SU-DHL-6 (cell line): ENCODE measurements at regions not wholly inside any gene's neighbourhood (a gene's known extent, or its start where the extent isn't known, plus 50 kb on each side); places are given as distances from the start of the nearest gene placed in this dataset.

Source experiments
- H2AFZ ChIP-seq: fragments of 200-600 bp; sonication (generic); 2 replicates; pipeline ENCODE4 v1.6.1; 2014; ENCODE audit warnings: low read depth, mild to moderate bottlenecking, moderate library complexity, mixed read lengths, antibody characterized with exemption, low read length; ENCODE audit not compliant: severe bottlenecking
- H3F3A ChIP-seq: fragments of 200-600 bp; shearing (Covaris generic); 2 replicates; pipeline ENCODE4 v1.6.0; 2016; ENCODE audit warnings: antibody characterized with exemption, mild to moderate bottlenecking; ENCODE audit not compliant: insufficient read depth
- H3K27ac ChIP-seq: fragments of 200-600 bp; sonication (generic); 2 replicates; pipeline ENCODE4 v1.5.1; 2016; ENCODE audit warnings: low read depth, mild to moderate bottlenecking, low read length, moderate library complexity, mixed read lengths
- H3K27me3 ChIP-seq: fragments of 200-600 bp; sonication (generic), shearing (Covaris generic); 2 replicates; pipeline ENCODE4 v1.6.0; 2014; ENCODE audit warnings: mild to moderate bottlenecking, low read length
- H3K36me3 ChIP-seq: fragments of 200-600 bp; sonication (generic); 2 replicates; pipeline ENCODE4 v1.6.1; 2014; ENCODE audit warnings: mild to moderate bottlenecking, low read length, mixed read lengths
- H3K4me2 ChIP-seq: fragments of 300-600, 200-600 bp; shearing (Covaris generic), sonication (generic); 2 replicates; pipeline ENCODE4 v1.6.0; 2014; ENCODE audit warnings: low read length, low read depth, mild to moderate bottlenecking; ENCODE audit not compliant: poor library complexity, severe bottlenecking
- H3K4me3 ChIP-seq: fragments of 200-600 bp; sonication (generic); 2 replicates; pipeline ENCODE4 v1.5.1; 2014; ENCODE audit warnings: antibody characterized with exemption, low read length, mild to moderate bottlenecking, mixed read lengths; ENCODE audit not compliant: insufficient read depth, poor library complexity, severe bottlenecking
- H3K79me2 ChIP-seq: fragments of 200-600 bp; sonication (generic); 2 replicates; pipeline ENCODE4 v1.6.1; 2014; ENCODE audit warnings: mild to moderate bottlenecking, low read length, moderate library complexity; ENCODE audit not compliant: insufficient read depth
- H3K9ac ChIP-seq: fragments of 200-600 bp; sonication (generic); 2 replicates; pipeline ENCODE4 v1.7.0; 2014; ENCODE audit warnings: mild to moderate bottlenecking, low read length
- H3K9me2 ChIP-seq: fragments of 200-600 bp; sonication (generic); replicated peaks from 2 replicates; pipeline ENCODE4 v1.6.1; 2014; ENCODE audit warnings: low read length; ENCODE audit not compliant: insufficient read depth
- H3K9me3 ChIP-seq: fragments of 200-600 bp; sonication (generic); 2 replicates; pipeline ENCODE4 v1.6.1; 2014; ENCODE audit warnings: low read length, mixed read lengths; ENCODE audit not compliant: insufficient read depth
- H4K20me1 ChIP-seq: fragments of 200-600 bp; sonication (generic); 2 replicates; pipeline ENCODE4 v1.6.1; 2014; ENCODE audit warnings: low read depth, mild to moderate bottlenecking, antibody characterized with exemption, low read length, moderate library complexity, mixed read lengths
- CTCF ChIP-seq: fragments of 200-600 bp; sonication (generic); IDR thresholded peaks from one replicate; pipeline ENCODE4 v1.5.1; 2017; ENCODE audit warnings: antibody characterized with exemption, mild to moderate bottlenecking, low read length, moderate library complexity; ENCODE audit not compliant: insufficient read depth, poor library complexity, severe bottlenecking
- EZH2phosphoT487 ChIP-seq: fragments of 200-600 bp; sonication (generic), shearing (Covaris generic); conservative IDR thresholded peaks from 2 replicates; pipeline ENCODE4 v1.6.1; 2018; ENCODE audit warnings: mild to moderate bottlenecking, antibody characterized with exemption, low read length, moderate library complexity, mixed read lengths

GRCh38 chr12:107951024-107951423 is 176.5 kb downstream of the ASCL4 start:
- H3K4me3 ChIP-seq, result no peak overlapping the region
- no peaks in the 10 kb centered on the region for H3K79me2 ChIP-seq
- no peak overlapping the region for H3K4me2 ChIP-seq
- TF ChIP-seq EZH2phosphoT487, result no peak
- no peak for TF ChIP-seq CTCF
- H3K9ac ChIP-seq, result no peak overlapping the region
- H3F3A ChIP-seq, result no peaks in the 10 kb centered on the region
- H3K36me3 ChIP-seq, result no peaks in the 10 kb centered on the region
- no peaks in the 10 kb centered on the region for H3K27me3 ChIP-seq
- no peaks in the 10 kb centered on the region for H4K20me1 ChIP-seq
- H3K9me2 ChIP-seq, result no peaks in the 10 kb centered on the region
- H3K9me3 ChIP-seq, result no peaks in the 10 kb centered on the region
- no peak overlapping the region for H3K27ac ChIP-seq
- no peak overlapping the region for H2AFZ ChIP-seq

GRCh38 chr12:107955966-107956643 is 173.0 kb upstream of the WSCD2 start:
- Histone ChIP-seq H3F3A (no peaks in the 10 kb centered on the region), H2AFZ (no peak overlapping the region), H3K79me2 (no peaks in the 10 kb centered on the region), H3K9me3 (no peaks in the 10 kb centered on the region), H4K20me1 (no peaks in the 10 kb centered on the region), H3K4me2 (no peak overlapping the region), H3K27ac (no peak overlapping the region), H3K9me2 (no peaks in the 10 kb centered on the region), H3K9ac (no peak overlapping the region), H3K4me3 (no peak overlapping the region), H3K27me3 (no peaks in the 10 kb centered on the region), H3K36me3 (no peaks in the 10 kb centered on the region)
- TF ChIP-seq CTCF, result no peak
- no peak for TF ChIP-seq EZH2phosphoT487

- H3K27me3 ChIP-seq, result no peaks in the 10 kb centered on the region
- no peak overlapping the region for H3K4me3 ChIP-seq
- no peak overlapping the region for H3K4me2 ChIP-seq
- TF ChIP-seq EZH2phosphoT487 (no peak), CTCF (no peak)
- H3K9me3 ChIP-seq, result no peaks in the 10 kb centered on the region
- no peak overlapping the region for H2AFZ ChIP-seq
- H3F3A ChIP-seq, result no peaks in the 10 kb centered on the region
- H3K9me2 ChIP-seq, result no peaks in the 10 kb centered on the region
- H3K79me2 ChIP-seq, result no peaks in the 10 kb centered on the region
- no peak overlapping the region for H3K9ac ChIP-seq
- no peaks in the 10 kb centered on the region for H3K36me3 ChIP-seq
- no peaks in the 10 kb centered on the region for H4K20me1 ChIP-seq
- no peak overlapping the region for H3K27ac ChIP-seq
Observed at GRCh38 chr12:107957459-107957858, 171.6 kb upstream of the WSCD2 start.
